ENCODE measurements at regions not wholly inside any gene's neighbourhood (a gene's known extent, or its start where the extent isn't known, plus 50 kb on each side); places are given as distances from the start of the nearest gene placed in this dataset.

DNA sequence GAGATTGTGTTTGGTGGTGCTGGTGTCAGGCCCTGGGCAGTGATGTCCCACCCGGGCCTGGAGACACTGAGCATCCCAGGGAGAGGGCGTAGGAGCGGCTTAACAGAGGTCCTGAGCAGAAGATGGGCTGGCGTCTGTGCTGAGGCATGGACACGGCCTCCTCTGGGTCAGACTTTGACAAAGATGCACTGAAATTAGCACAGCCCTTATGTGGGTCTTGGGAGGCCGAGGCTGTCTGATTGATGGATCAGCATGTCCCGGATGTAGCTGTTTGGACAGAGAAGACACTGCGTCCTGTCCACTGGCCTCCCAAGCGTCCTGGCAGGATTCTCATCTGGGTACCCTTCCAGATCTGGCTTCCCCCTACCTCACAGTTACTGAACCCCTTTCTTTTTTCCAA, 159.4 kb downstream of the ANKRD30B start:
- BruUV-seq (replicated peaks), result no TSS peak

More for the DNA sequence above, 159.4 kb downstream of the ANKRD30B start:
- Histone ChIP-seq H3K14ac (replicated peaks; ENCODE audit: low read depth, low read length) (no peak overlapping the region), H3K18ac (ENCODE audit: low read depth, low read length) (no peak overlapping the region), H2AK5ac (ENCODE audit: low read depth, low read length) (no peak overlapping the region), H3K4ac (ENCODE audit: low read depth, low read length) (no peak overlapping the region), H4K5ac (ENCODE audit: low read depth, low read length) (no peak overlapping the region), H3K4me1 (ENCODE audit: control insufficient read depth, insufficient read depth, low read length) (no peaks in the 10 kb centered on the region), H3K9ac (ENCODE audit: low read depth, low read length) (no peak overlapping the region), H2BK20ac (ENCODE audit: low read depth, low read length) (no peak overlapping the region), H3K36me3 (ENCODE audit: control insufficient read depth, insufficient read depth, low read length) (no peaks in the 10 kb centered on the region), H3K9me3 (ENCODE audit: control insufficient read depth, insufficient read depth, low read length) (peaks cover 16% of the 10 kb centered on the region; the same call in 1 of the 2 replicates), H2AK9ac (replicated peaks; ENCODE audit: low read depth, low read length, poor library complexity) (no peak overlapping the region), H2BK15ac (ENCODE audit: low read depth, low read length) (no peak overlapping the region), H3K27ac (ENCODE audit: insufficient read depth, low read length) (no peak overlapping the region), H3K4me2 (ENCODE audit: low read depth, low read length) (no peak overlapping the region), H3K4me3 (ENCODE audit: insufficient read depth, low read depth, low read length) (no peak overlapping the region), H2BK5ac (ENCODE audit: low read depth, low read length, poor library complexity, severe bottlenecking) (no peak overlapping the region), H2BK120ac (ENCODE audit: low read depth, low read length) (no peak overlapping the region), H3K56ac (ENCODE audit: extremely low read depth, insufficient read depth, low read length) (no peak overlapping the region), H4K20me1 (ENCODE audit: insufficient read depth, low read length) (no peaks in the 10 kb centered on the region), H3K79me1 (ENCODE audit: low read depth in 1 of 2, low read length in 2 of 2) (no peaks in the 10 kb centered on the region), H4K8ac (ENCODE audit: low read depth in 2 of 2, low read length in 2 of 2) (no peak overlapping the region), H3K23ac (ENCODE audit: low read depth, low read length) (no peak overlapping the region), H4K91ac (ENCODE audit: insufficient read depth, low read depth, low read length) (no peak overlapping the region), H3K27me3 (ENCODE audit: control insufficient read depth, insufficient read depth, low read length) (no peaks in the 10 kb centered on the region), H3K9me1 (ENCODE audit: insufficient read depth, low read length) (no peaks in the 10 kb centered on the region), H2AFZ (replicated peaks; ENCODE audit: low read length, poor library complexity) (no peak overlapping the region)
- CTCF ChIA-PET, result no interaction called here
- no peak for DNase-seq
- in situ Hi-C loops (cut with MboI; ENCODE audit: low sequenced_read_pairs) (no loop called here), dilution Hi-C loops (cut with HindIII; ENCODE audit: low sequenced_read_pairs, unreplicated experiment) (no loop called here), intact Hi-C loops (cut with micrococcal nuclease) (no loop called here)
- no peak for ATAC-seq (ENCODE audit: low read depth)
- TF ChIP-seq SMC3 (IDR thresholded peaks at IDR 0.05; ENCODE audit: low read depth, low read length), result no peak
- POLR2A ChIA-PET (ENCODE audit: unreplicated experiment), result no interaction called here
- 8% methylated on average over 2 of the region's 9 CpGs; no CpG with 5 or more reads in 1 of the 2 experiments for WGBS, 2 experiments (ENCODE audit: extremely low coverage in 2 of 2, insufficient read length in 1 of 2)
